A549 (cell line): ENCODE measurements at regions not wholly inside any gene's neighbourhood (a gene's known extent, or its start where the extent isn't known, plus 50 kb on each side); places are given as distances from the start of the nearest gene placed in this dataset.

ENCODE experiments used
- CEBPB ChIP-seq, 2 experiments: fragments of >200 bp in 1 of 2; sonication (Bioruptor Twin) in 1 of 2; formaldehyde crosslinking in 1 of 2; IDR thresholded peaks; 2 replicates each; pipeline ENCODE4 v1.6.1; 2012 to 2016
- CHD2 ChIP-seq: fragments of 150-350 bp; IDR thresholded peaks from 2 replicates; pipeline ENCODE4 v1.6.1; 2014; ENCODE audit warnings: low read length; ENCODE audit not compliant: partially characterized antibody
- CTCF ChIP-seq: fragments of >200 bp; sonication (Bioruptor Twin); formaldehyde crosslinking; IDR thresholded peaks from 3 replicates; pipeline ENCODE4 v1.5.1; 2016
- EP300 ChIP-seq, 2 experiments: fragments of >200 bp; sonication (Bioruptor Twin); formaldehyde crosslinking; IDR thresholded peaks; 2 replicates in 1 of 2; 3 replicates in 1 of 2; pipeline ENCODE4 v1.6.1; 2016 to 2017
- GATA3 ChIP-seq: IDR thresholded peaks from 2 replicates; pipeline ENCODE4 v1.6.1; 2012; ENCODE audit warnings: borderline replicate concordance
- HMGXB4 ChIP-seq: fragments of 250-450 bp; sonication (Bioruptor Pico); IDR thresholded peaks from 2 replicates; pipeline ENCODE4 v1.5.0; 2021; ENCODE audit warnings: mild to moderate bottlenecking, moderate library complexity, borderline replicate concordance
- JUN ChIP-seq, 2 experiments: fragments of >200 bp; sonication (Bioruptor Twin); formaldehyde crosslinking; IDR thresholded peaks; 2 replicates in 1 of 2; 3 replicates in 1 of 2; pipeline ENCODE4 v1.6.1; 2016 to 2017
- JUNB ChIP-seq: fragments of >200 bp; sonication (Bioruptor Twin); formaldehyde crosslinking; IDR thresholded peaks from 2 replicates; pipeline ENCODE4 v1.6.1; 2016
- NPAS2 ChIP-seq: fragments of 250-450 bp; sonication (Bioruptor Pico); IDR thresholded peaks from 2 replicates; pipeline ENCODE4 v1.8.0; 2022; ENCODE audit warnings: mild to moderate bottlenecking, moderate library complexity, borderline replicate concordance
- PHF8 ChIP-seq: fragments of 200-600 bp; sonication (generic); IDR thresholded peaks from 2 replicates; pipeline ENCODE4 v1.6.1; 2016; ENCODE audit warnings: low read depth, mild to moderate bottlenecking, antibody characterized with exemption, moderate library complexity, borderline replicate concordance
- POLR2A ChIP-seq: IDR thresholded peaks from 2 replicates; pipeline ENCODE4 v1.6.1; 2012; ENCODE audit warnings: mild to moderate bottlenecking, low read length
- REST ChIP-seq: fragments of 200-600 bp; sonication (generic); IDR thresholded peaks from 2 replicates; pipeline ENCODE4 v1.6.1; 2016; ENCODE audit warnings: antibody characterized with exemption, mild to moderate bottlenecking, moderate library complexity
- SMC3 ChIP-seq: fragments of >200 bp; sonication (Bioruptor Twin); formaldehyde crosslinking; IDR thresholded peaks from 3 replicates; pipeline ENCODE4 v1.6.1; 2018; ENCODE audit warnings: inconsistent platforms
- SREBF2 ChIP-seq: fragments of 450-650 bp; IDR thresholded peaks from 2 replicates; pipeline ENCODE4 v1.6.1; 2014; ENCODE audit warnings: mild to moderate bottlenecking, moderate library complexity

- TF ChIP-seq SREBF2: no peak
- no peak for TF ChIP-seq POLR2A
- TF ChIP-seq CTCF: no peak
- no peak for TF ChIP-seq EP300 (IDR thresholded peaks at IDR 0.05)
- no peak for TF ChIP-seq CHD2
- no peak for TF ChIP-seq SMC3
- TF ChIP-seq CEBPB (IDR thresholded peaks at IDR 0.05): no peak
- no peak for TF ChIP-seq REST
- TF ChIP-seq NPAS2 (CRISPR knock-in tag): no peak
- TF ChIP-seq JUNB: no peak
- TF ChIP-seq HMGXB4 (CRISPR knock-in tag): no peak
- no peak for TF ChIP-seq PHF8
- no peak for TF ChIP-seq GATA3
- TF ChIP-seq JUN (IDR thresholded peaks at IDR 0.05): no peak
Measured at GRCh38 chr1:80194221-80194620, 1187.7 kb upstream of the ADGRL4 start.
